ENCODE measurements at regions not wholly inside any gene's neighbourhood (a gene's known extent, or its start where the extent isn't known, plus 50 kb on each side); places are given as distances from the start of the nearest gene placed in this dataset.

DNA sequence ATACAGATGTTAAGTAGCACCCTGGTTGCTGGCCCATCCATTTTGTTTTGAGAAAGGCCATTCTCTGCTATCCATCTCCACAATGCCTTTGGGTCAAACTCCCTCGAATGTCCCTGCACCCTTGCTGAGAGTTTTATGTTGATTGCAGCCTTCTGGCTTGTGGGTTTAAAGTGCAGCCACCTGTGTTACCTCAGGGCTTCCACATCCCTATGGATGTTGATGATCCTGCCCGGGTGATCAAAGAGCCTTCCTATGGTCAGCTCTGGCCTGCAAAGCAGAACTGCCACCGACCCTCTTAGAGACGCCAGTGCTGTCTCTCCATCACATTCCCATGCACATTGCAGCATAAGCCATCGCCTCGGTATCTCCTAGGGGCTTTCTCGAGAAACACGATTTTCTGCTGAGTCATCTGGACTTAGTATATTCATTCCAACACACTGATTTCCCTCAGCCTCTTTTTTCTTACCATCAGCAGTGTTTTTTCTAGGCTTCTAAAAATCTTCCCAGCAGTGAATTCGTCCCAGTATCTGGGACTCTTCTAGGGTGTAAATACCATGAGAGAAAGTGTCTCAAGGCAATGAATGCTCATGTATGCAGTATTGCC, 585.7 kb upstream of the TMEM132C start:
- no peak for DNase-seq (ENCODE audit: low read depth)

DNA sequence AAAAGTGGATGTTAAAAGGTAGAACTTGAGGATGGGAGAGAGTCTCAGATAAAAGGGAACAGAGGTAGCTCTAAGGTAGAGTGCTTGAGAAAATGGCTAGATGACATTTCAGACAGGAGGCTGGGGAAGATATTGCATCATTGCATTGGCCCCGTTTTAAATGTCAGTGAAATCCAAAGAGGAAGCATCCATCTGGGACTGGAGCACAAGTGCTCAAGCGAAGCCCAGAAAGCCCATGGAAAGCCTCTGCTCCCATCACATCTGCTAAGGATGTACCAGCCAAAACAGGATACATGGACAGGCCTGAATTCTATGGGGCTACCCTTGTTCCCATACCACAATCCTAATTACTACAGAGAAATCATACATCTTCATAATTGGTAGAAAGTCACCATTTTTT, 581.5 kb upstream of the TMEM132C start:
- DNase-seq (ENCODE audit: low read depth) = no peak

GRCh38 chr12:127685931-127686330, 581.0 kb upstream of the TMEM132C start:
- DNase-seq (ENCODE audit: low read depth) = no peak

GRCh38 chr12:127687181-127687580, 579.8 kb upstream of the TMEM132C start:
- no peak for DNase-seq (ENCODE audit: low read depth)

DNA sequence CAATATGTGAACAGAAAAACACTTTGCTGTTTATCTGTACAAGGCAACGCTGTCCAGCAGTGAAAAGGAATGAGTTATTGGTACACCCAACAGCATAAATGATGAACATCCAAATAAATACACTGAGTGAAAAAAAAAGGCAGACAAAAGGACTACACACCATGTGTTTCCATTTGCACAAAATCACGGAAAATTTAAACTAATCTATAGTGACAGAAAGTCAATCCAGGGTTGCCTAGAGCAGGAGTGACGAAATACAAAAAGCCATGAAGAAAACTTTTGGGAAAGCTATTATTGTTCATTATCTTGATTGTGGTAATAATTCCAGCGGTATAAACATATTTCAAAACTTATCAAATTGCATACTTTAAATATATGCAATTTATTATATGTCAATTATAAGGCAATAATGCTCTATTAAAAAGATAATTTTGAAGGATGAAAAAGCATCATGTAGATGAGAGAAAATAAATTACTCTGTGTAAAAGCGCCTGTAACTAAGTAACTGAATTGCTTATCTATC, 578.0 kb upstream of the TMEM132C start:
- no peak for DNase-seq (ENCODE audit: low read depth)

- no peak for DNase-seq (ENCODE audit: low read depth)
These were observed 576.8 kb upstream of the TMEM132C start for GRCh38 chr12:127690161-127690560.

DNA sequence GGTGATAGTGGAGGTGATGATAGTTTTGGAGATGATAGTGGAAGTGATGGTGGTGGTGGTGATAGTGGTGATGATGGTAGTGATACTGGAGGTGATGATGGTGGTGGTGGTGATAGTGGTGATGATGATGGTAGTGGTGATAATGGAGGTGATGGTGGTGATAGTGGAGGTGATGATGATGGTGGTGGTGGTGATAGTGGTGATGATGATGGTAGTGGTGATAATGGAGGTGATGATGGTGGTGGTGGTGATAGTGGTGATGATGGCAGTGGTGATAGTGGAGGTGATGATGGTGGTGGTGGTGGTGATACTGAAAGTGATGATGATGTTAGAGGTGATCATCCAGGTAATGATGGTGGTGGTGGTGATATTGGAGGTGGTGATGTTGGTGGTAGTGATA, 570.0 kb upstream of the TMEM132C start:
- DNase-seq (ENCODE audit: low read depth) = no peak

GRCh38 chr12:127703026-127703425, 563.9 kb upstream of the TMEM132C start:
- no peak for DNase-seq (ENCODE audit: low read depth)

DNA sequence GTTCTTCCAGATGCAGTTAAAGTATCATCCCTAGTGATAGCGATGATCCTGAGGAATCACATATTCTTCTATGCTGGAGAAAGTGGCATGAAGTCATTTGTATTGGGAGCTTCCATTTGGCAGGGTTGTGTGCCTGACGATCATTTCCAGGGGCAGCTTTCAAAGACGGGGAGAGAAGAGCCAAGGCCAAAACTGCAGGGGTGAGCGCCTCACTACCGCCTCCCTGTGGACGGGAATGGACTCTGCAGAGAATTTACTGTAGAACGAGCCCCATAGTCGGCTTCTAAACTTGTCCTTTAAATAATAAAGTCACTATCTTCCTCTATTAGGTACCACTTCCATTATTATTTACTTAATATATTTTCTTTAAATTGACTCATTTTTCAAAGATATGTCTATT, 555.9 kb upstream of the TMEM132C start:
- no peak for DNase-seq (ENCODE audit: low read depth)

DNA sequence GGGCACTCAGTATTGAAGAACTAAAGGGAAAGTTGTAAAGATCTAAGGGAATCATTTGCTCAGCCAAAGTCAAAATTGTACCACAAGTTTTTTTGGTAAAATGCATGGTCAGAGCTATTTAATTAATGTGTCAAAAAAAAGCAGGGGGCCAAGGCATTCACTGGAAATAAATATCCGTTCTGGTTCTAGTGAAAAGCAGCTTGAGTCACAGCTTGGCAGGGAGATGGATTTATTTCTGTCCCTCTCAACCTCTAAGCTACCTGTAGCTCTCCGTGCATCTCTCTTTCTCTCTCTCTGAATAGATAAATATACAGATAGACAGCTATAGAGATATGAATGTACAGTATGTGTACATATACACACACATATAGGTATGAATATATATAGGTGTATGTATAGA, 554.4 kb upstream of the TMEM132C start:
- DNase-seq (ENCODE audit: low read depth) = no peak

GRCh38 chr12:127716166-127716565, 550.8 kb upstream of the TMEM132C start:
- DNase-seq (ENCODE audit: low read depth) = no peak

DNA sequence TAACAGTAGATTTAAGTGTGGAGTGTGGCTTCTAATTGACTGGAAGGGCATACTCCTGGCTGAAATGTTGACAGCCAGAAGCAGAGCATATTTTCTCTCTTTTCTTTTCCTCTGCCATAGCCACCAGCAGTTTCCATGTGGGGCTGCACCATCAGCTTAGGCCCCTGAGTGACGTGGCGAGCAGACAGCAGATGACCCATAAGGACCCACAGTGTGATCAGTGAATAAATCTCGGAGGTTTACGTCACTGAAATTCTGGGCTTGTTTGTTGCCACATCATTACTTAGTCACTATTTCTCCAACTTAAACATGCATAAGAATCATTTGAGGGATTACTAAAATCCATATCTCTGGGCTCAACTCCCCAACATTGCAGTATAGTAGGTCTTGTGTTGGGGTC, 549.7 kb upstream of the TMEM132C start:
- no peak for DNase-seq (ENCODE audit: low read depth)

GRCh38 chr12:127720334-127720733, 546.6 kb upstream of the TMEM132C start:
- no peak for DNase-seq (ENCODE audit: low read depth)

GRCh38 chr12:127722611-127723010, 544.4 kb upstream of the TMEM132C start:
- no peak for DNase-seq (ENCODE audit: low read depth)

GRCh38 chr12:127723251-127723650, 543.7 kb upstream of the TMEM132C start:
- no peak for DNase-seq (ENCODE audit: low read depth)

- no peak for DNase-seq (ENCODE audit: low read depth)
These were observed 540.2 kb upstream of the TMEM132C start for GRCh38 chr12:127726671-127727315.

DNA sequence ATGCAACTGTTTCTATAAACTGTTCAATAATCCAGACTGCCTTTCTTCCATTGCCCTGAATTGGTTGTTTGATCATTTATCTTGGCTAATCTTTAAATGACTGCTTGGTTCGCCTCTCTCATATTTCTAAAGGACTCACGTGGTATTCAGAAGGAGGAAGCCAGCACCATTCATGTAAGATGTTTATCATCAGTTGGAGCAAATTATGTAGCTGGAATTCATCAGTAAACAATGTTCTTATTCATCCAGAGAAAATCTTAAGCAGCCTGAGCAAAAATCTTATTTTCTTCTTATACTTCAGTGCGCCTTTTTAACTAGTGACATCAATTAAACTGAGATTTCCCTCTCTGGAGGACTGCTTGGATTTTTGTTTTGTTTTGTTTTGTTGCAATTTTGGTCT, 538.7 kb upstream of the TMEM132C start:
- DNase-seq (ENCODE audit: low read depth) = no peak

- no peak for DNase-seq (ENCODE audit: low read depth)
These were observed 538.2 kb upstream of the TMEM132C start for GRCh38 chr12:127728729-127729128.

- DNase-seq (ENCODE audit: low read depth) = no peak
These were observed 537.6 kb upstream of the TMEM132C start for GRCh38 chr12:127729381-127729780.

- DNase-seq (ENCODE audit: low read depth) = no peak
These were observed 535.3 kb upstream of the TMEM132C start for GRCh38 chr12:127731657-127732056.

DNA sequence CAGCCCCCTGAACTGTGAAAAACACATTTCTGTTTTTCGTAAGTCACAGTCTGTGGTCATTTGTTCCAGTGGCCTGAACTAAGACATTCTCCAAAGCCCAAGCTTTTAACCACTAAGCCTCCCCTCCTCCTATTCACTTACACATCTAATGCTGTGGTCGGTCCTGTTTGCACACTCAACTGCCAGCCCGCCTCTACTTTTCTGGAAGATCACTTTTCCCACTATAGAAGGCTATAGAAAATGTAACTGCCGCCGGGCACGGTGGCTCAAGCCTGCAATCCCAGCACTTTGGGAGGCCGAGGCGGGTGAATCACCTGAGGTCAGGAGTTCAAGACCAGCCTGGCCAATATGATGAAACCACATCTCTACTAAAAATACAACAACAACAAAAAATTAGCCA, 524.7 kb upstream of the TMEM132C start:
- no peak for DNase-seq (ENCODE audit: low read depth)

DNA sequence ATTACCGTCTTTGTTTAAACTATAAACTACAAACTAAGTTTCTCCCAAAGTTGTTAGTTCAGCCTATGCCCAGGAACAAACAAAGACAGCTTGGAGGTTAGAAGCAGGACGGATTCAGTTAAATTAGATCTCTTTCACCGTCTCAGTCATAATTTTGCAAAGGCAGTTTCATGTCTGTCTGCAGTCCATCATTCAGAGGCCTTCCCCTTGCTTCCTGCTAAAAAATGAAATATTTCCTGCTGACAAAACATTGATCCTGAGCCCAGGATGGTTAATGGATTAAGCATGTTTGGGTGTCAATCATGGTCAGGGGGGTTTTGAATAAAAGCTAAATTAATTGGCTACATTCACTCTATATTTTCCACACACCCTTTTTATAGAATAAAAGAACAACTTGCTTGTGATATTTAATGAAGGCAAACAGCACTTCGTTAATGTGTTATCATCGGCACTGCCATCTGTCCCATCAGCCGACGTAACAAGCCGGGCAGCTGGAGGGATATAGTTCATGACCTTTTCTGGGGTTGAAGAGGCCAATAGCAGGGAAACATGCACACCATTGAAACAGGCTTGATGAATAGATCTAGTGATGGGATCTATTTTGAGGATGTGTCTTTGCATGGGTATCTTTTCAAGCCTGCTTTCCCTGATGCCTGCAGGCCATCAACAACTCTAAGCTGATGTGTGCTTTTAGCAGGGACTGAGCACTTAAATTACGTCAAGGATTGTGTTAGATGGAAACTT, 521.3 kb upstream of the TMEM132C start:
- no peak for DNase-seq (ENCODE audit: low read depth)

GRCh38 chr12:127749416-127749815, 517.6 kb upstream of the TMEM132C start:
- no peak for DNase-seq (ENCODE audit: low read depth)

All from HS-27A (cell line).